Gastroesophageal sphincter (tissue), 3 donors: ENCODE measurements at regions not wholly inside any gene's neighbourhood (a gene's known extent, or its start where the extent isn't known, plus 50 kb on each side); places are given as distances from the start of the nearest gene placed in this dataset.

Experiments used
- CTCF ChIP-seq, 4 experiments: fragments of 200-600 bp in 2 of 4; fragments of 450-650 bp in 2 of 4; sonication (generic) in 1 of 4; IDR thresholded peaks; one replicate each; pipeline ENCODE4 v1.5.1; 2017 to 2019; ENCODE audit warnings: antibody characterized with exemption in 4 of 4, mild to moderate bottlenecking in 2 of 4, moderate library complexity in 2 of 4
- EP300 ChIP-seq: sonication (generic); formaldehyde crosslinking; IDR thresholded peaks from one replicate; pipeline ENCODE4 v1.6.1; 2017; ENCODE audit warnings: antibody characterized with exemption, mild to moderate bottlenecking
- POLR2A ChIP-seq, 2 donors: fragments of 450-650 bp; IDR thresholded peaks; one replicate each; pipeline ENCODE4 v1.6.1; 2017; ENCODE audit warnings: antibody characterized with exemption in 2 of 2, mild to moderate bottlenecking in 2 of 2, moderate library complexity in 1 of 2
- POLR2AphosphoS5 ChIP-seq: sonication (generic); formaldehyde crosslinking; IDR thresholded peaks from one replicate; pipeline ENCODE4 v1.6.1; 2017; ENCODE audit warnings: antibody characterized with exemption

GRCh38 chr13:67577361-67577760, 347.2 kb upstream of the PCDH9 start:
- TF ChIP-seq CTCF (IDR thresholded peaks at IDR 0.05), result no peak
- no peak for TF ChIP-seq POLR2A (IDR thresholded peaks at IDR 0.05)
- no peak for TF ChIP-seq EP300
- TF ChIP-seq POLR2AphosphoS5, result no peak
